ENCODE measurements at regions not wholly inside any gene's neighbourhood (a gene's known extent, or its start where the extent isn't known, plus 50 kb on each side); places are given as distances from the start of the nearest gene placed in this dataset.

GRCh38 chr10:130392031-130392430 is 255.8 kb downstream of the GLRX3 start:
- DNase-seq (ENCODE audit: low read depth, low spot score) = no peak
- H3K4me3 ChIP-seq (ENCODE audit: low read depth, low read length) = no peak overlapping the region
- TF ChIP-seq CTCF (IDR thresholded peaks at IDR 0.05; ENCODE audit: low read depth, low read length) = no peak
- in situ Hi-C loops (cut with HindIII; ENCODE audit: low sequenced_read_pairs) = no loop called here

GRCh38 chr10:130393342-130393741 is 257.2 kb downstream of the GLRX3 start:
- TF ChIP-seq CTCF (IDR thresholded peaks at IDR 0.05; ENCODE audit: low read depth, low read length) = no peak
- in situ Hi-C loops (cut with HindIII; ENCODE audit: low sequenced_read_pairs) = no loop called here
- no peak for DNase-seq (ENCODE audit: low read depth, low spot score)
- no peak overlapping the region for H3K4me3 ChIP-seq (ENCODE audit: low read depth, low read length)

- no peak for TF ChIP-seq CTCF (IDR thresholded peaks at IDR 0.05; ENCODE audit: low read depth, low read length)
- H3K4me3 ChIP-seq (ENCODE audit: low read depth, low read length) = no peak overlapping the region
- in situ Hi-C loops (cut with HindIII; ENCODE audit: low sequenced_read_pairs) = no loop called here
- DNase-seq (ENCODE audit: low read depth, low spot score) = no peak
Observed at GRCh38 chr10:130394832-130395231, 258.6 kb downstream of the GLRX3 start.

- TF ChIP-seq CTCF (IDR thresholded peaks at IDR 0.05; ENCODE audit: low read depth, low read length) = no peak
- in situ Hi-C loops (cut with HindIII; ENCODE audit: low sequenced_read_pairs) = no loop called here
- no peak for DNase-seq (ENCODE audit: low read depth, low spot score)
- no peak overlapping the region for H3K4me3 ChIP-seq (ENCODE audit: low read depth, low read length)
Observed at GRCh38 chr10:130395248-130395936, 259.2 kb downstream of the GLRX3 start.

GRCh38 chr10:130396044-130396443 is 259.9 kb downstream of the GLRX3 start:
- TF ChIP-seq CTCF (IDR thresholded peaks at IDR 0.05; ENCODE audit: low read depth, low read length) = no peak
- no peak for DNase-seq (ENCODE audit: low read depth, low spot score)
- no peak overlapping the region for H3K4me3 ChIP-seq (ENCODE audit: low read depth, low read length)
- in situ Hi-C loops (cut with HindIII; ENCODE audit: low sequenced_read_pairs) = no loop called here

GRCh38 chr10:130398090-130398994 is 262.2 kb downstream of the GLRX3 start:
- no peak overlapping the region for H3K4me3 ChIP-seq (ENCODE audit: low read depth, low read length)
- TF ChIP-seq CTCF (IDR thresholded peaks at IDR 0.05; ENCODE audit: low read depth, low read length) = no peak
- in situ Hi-C loops (cut with HindIII; ENCODE audit: low sequenced_read_pairs) = no loop called here

More at GRCh38 chr10:130398090-130398994, 262.2 kb downstream of the GLRX3 start:
- no peak for DNase-seq (ENCODE audit: low read depth, low spot score)
